GM12878 (cell line): ENCODE measurements at regions not wholly inside any gene's neighbourhood (a gene's known extent, or its start where the extent isn't known, plus 50 kb on each side); places are given as distances from the start of the nearest gene placed in this dataset.

Experiments
- CBX5 ChIP-seq: sonication (generic); IDR thresholded peaks from 2 replicates; pipeline ENCODE4 v1.6.1; 2016; ENCODE audit warnings: low read depth, moderate library complexity, mild to moderate bottlenecking, inconsistent platforms
- CREB1 ChIP-seq: IDR thresholded peaks from 2 replicates; pipeline ENCODE4 v1.6.1; 2012; ENCODE audit warnings: low read depth, mild to moderate bottlenecking, inconsistent platforms
- HCFC1 ChIP-seq: fragments of 150-350 bp; IDR thresholded peaks from 2 replicates; pipeline ENCODE4 v1.6.1; 2014; ENCODE audit warnings: low read length
- POLR2AphosphoS5 ChIP-seq: IDR thresholded peaks from 2 replicates; pipeline ENCODE4 v1.6.1; 2011; ENCODE audit warnings: mild to moderate bottlenecking, low read length, inconsistent platforms
- RFX5 ChIP-seq: IDR thresholded peaks from 2 replicates; pipeline ENCODE4 v1.6.1; 2011; ENCODE audit warnings: low read depth, low read length, improper control_type of control experiment
- TARDBP ChIP-seq: IDR thresholded peaks from 2 replicates; pipeline ENCODE4 v1.6.1; 2016; ENCODE audit warnings: borderline replicate concordance
- TCF7 ChIP-seq: IDR thresholded peaks from 2 replicates; pipeline ENCODE4 v1.6.1; 2014; ENCODE audit warnings: antibody characterized with exemption, borderline replicate concordance
- TF ChIP-seq, protein P1 (sequence below): IDR thresholded peaks from 2 replicates; pipeline ENCODE4 v1.6.1; 2011; ENCODE audit warnings: borderline replicate concordance, low read depth, mild to moderate bottlenecking, moderate library complexity, low read length; ENCODE audit not compliant: insufficient read depth, poor library complexity, severe bottlenecking
- TF ChIP-seq, protein P2 (sequence below), 3 experiments: IDR thresholded peaks in 2 of 3; conservative IDR thresholded peaks in 1 of 3; 2 replicates each; pipeline ENCODE4 v1.5.1; 2011; ENCODE audit warnings: low read depth in 3 of 3, low read length in 3 of 3, mild to moderate bottlenecking in 3 of 3, control low read depth in 2 of 3, moderate library complexity in 2 of 3, inconsistent platforms in 1 of 3, mixed read lengths in 1 of 3; ENCODE audit not compliant: control insufficient read depth in 2 of 3, insufficient read depth in 1 of 3; ENCODE audit errors: extremely low read depth in 1 of 3

DNA sequence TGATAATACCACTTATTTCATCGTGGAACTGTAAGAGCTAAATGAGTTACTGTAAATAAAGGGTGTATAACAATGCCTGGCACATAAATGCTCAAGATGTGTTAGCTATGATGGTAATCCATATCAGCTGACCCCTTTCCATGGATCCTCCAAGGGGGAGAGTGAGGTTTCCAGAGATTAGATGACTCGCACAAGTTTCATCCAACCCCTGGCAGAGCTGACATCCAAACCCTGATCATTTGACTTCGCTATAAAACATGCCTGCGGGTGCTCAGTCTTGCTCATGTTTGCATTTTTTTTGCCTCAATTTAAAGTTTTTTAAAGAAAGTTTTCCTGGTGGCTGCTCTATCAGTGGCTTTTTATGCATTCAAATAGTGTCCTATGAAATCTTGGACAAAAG lies 145.7 kb upstream of the SMIM23 start:
- TF ChIP-seq HCFC1: no peak
- no peak for TF ChIP-seq CBX5
- no peak for TF ChIP-seq POLR2AphosphoS5
- TF ChIP-seq, protein P1, sequence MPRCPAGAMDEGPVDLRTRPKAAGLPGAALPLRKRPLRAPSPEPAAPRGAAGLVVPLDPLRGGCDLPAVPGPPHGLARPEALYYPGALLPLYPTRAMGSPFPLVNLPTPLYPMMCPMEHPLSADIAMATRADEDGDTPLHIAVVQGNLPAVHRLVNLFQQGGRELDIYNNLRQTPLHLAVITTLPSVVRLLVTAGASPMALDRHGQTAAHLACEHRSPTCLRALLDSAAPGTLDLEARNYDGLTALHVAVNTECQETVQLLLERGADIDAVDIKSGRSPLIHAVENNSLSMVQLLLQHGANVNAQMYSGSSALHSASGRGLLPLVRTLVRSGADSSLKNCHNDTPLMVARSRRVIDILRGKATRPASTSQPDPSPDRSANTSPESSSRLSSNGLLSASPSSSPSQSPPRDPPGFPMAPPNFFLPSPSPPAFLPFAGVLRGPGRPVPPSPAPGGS: no peak
- TF ChIP-seq, protein P2, sequence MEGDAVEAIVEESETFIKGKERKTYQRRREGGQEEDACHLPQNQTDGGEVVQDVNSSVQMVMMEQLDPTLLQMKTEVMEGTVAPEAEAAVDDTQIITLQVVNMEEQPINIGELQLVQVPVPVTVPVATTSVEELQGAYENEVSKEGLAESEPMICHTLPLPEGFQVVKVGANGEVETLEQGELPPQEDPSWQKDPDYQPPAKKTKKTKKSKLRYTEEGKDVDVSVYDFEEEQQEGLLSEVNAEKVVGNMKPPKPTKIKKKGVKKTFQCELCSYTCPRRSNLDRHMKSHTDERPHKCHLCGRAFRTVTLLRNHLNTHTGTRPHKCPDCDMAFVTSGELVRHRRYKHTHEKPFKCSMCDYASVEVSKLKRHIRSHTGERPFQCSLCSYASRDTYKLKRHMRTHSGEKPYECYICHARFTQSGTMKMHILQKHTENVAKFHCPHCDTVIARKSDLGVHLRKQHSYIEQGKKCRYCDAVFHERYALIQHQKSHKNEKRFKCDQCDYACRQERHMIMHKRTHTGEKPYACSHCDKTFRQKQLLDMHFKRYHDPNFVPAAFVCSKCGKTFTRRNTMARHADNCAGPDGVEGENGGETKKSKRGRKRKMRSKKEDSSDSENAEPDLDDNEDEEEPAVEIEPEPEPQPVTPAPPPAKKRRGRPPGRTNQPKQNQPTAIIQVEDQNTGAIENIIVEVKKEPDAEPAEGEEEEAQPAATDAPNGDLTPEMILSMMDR (IDR thresholded peaks at IDR 0.05 in 2 of 3, conservative IDR thresholded peaks at IDR 0.05 in 1 of 3; ENCODE audit: control insufficient read depth in 2 of 3, extremely low read depth in 1 of 3, insufficient read depth in 1 of 3, low read depth in 3 of 3, low read length in 3 of 3): no peak
- TF ChIP-seq RFX5: no peak
- TF ChIP-seq CREB1: no peak
- no peak for TF ChIP-seq TCF7
- no peak for TF ChIP-seq TARDBP
